GM23248 (cell line): ENCODE measurements at regions not wholly inside any gene's neighbourhood (a gene's known extent, or its start where the extent isn't known, plus 50 kb on each side); places are given as distances from the start of the nearest gene placed in this dataset.

Experiments used
- EZH2 ChIP-seq: fragments of 200-600 bp; sonication (generic); IDR thresholded peaks from 2 replicates; pipeline ENCODE4 v1.6.1; 2018; ENCODE audit warnings: antibody characterized with exemption, mild to moderate bottlenecking; ENCODE audit not compliant: insufficient read depth, poor library complexity, severe bottlenecking
- EZH2phosphoT487 ChIP-seq: fragments of 200-600 bp; sonication (generic); IDR thresholded peaks from 2 replicates; pipeline ENCODE4 v1.6.1; 2018; ENCODE audit warnings: antibody characterized with exemption, moderate library complexity, mild to moderate bottlenecking, low read depth; ENCODE audit not compliant: insufficient read depth

DNA sequence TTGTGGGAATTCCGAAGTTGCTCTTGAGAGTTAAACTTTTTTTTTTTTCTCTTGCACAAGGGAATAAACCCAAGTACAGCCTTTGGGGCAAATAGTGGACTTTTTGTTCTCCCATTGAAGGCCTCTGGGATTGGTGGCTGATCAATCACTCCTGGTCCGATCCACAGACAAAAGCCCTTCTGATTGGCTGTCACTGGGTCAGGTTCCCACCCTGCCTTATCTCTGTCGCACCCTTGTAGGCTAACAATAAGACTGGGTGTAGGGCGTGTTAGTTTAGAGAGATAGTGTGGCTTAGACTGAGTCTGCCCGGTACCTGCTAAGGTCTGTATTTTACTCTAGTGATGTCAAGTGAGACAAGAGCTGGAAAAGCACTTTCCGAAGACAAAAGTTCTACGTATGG, 380.8 kb downstream of the NDFIP2 start:
- TF ChIP-seq EZH2phosphoT487 (no peak), EZH2 (no peak)
